IMR-90 (cell line): ENCODE measurements at regions not wholly inside any gene's neighbourhood (a gene's known extent, or its start where the extent isn't known, plus 50 kb on each side); places are given as distances from the start of the nearest gene placed in this dataset.
A peak's percentile ranks its signal among the peaks of the same experiment; 100 is the strongest.

Source experiments
- ATAC-seq: fragments of 200-7000 bp; cut with Tn5 transposase; 2 replicates; pipeline ENCODE4 v1.9.1; 2020; ENCODE audit warnings: low read depth, mild to moderate bottlenecking, moderate library complexity
- BruUV-seq: library from RNA; stranded (reverse); fragments of 400-500 nt; replicated peaks from 2 replicates; lab custom pipeline; 2021; lab: Mats Ljungman, UMichigan
- CTCF ChIA-PET: fragments of 300-600 bp; formaldehyde crosslinking; extraction: SDS; loops from one replicate; lab custom pipeline; 2021; ENCODE audit warnings: antibody characterized with exemption; lab: Yijun Ruan, JAX
- POLR2A ChIA-PET: fragments of 300-600 bp; sonication (Branson Sonifier 250); formaldehyde crosslinking; loops from one replicate; lab custom pipeline; 2022; ENCODE audit warnings: antibody characterized with exemption; ENCODE audit not compliant: unreplicated experiment; lab: Charles Lee
- DNase-seq: peaks from one replicate; pipeline ENCODE4 v3.0.0; 2013
- H2AFZ ChIP-seq: replicated peaks from 2 replicates; pipeline ENCODE3; 2013; ENCODE audit warnings: low read length, mild to moderate bottlenecking; ENCODE audit not compliant: poor library complexity
- H2AK5ac ChIP-seq: 2 replicates; pipeline ENCODE4 v1.6.1; 2013; ENCODE audit warnings: low read depth, low read length, inconsistent platforms
- H2AK9ac ChIP-seq: replicated peaks from 2 replicates; pipeline ENCODE3; 2013; ENCODE audit warnings: mild to moderate bottlenecking, low read depth, low read length, moderate library complexity; ENCODE audit not compliant: poor library complexity
- H2BK120ac ChIP-seq: 2 replicates; pipeline ENCODE4 v1.6.1; 2013; ENCODE audit warnings: low read depth, low read length, inconsistent platforms
- H2BK15ac ChIP-seq: 3 replicates; pipeline ENCODE4 v1.6.1; 2013; ENCODE audit warnings: low read depth, low read length, inconsistent platforms
- H2BK20ac ChIP-seq: 2 replicates; pipeline ENCODE4 v1.6.1; 2013; ENCODE audit warnings: low read depth, mild to moderate bottlenecking, inconsistent platforms, low read length, moderate library complexity
- H2BK5ac ChIP-seq: 2 replicates; pipeline ENCODE4 v1.6.1; 2013; ENCODE audit warnings: mild to moderate bottlenecking, low read depth, low read length, inconsistent platforms; ENCODE audit not compliant: poor library complexity, severe bottlenecking
- H3K14ac ChIP-seq: replicated peaks from 2 replicates; pipeline ENCODE4 v1.6.1; 2013; ENCODE audit warnings: low read depth, low read length, inconsistent platforms
- H3K18ac ChIP-seq: 2 replicates; pipeline ENCODE4 v1.6.1; 2013; ENCODE audit warnings: low read depth, low read length, control low read depth
- H3K23ac ChIP-seq: 2 replicates; pipeline ENCODE4 v1.6.1; 2013; ENCODE audit warnings: low read depth, low read length, inconsistent platforms
- H3K27ac ChIP-seq: 2 replicates; pipeline ENCODE4 v1.5.1; 2013; ENCODE audit warnings: mild to moderate bottlenecking, control low read depth, low read length; ENCODE audit not compliant: insufficient read depth
- H3K27me3 ChIP-seq: 2 replicates; pipeline ENCODE4 v1.6.1; 2013; ENCODE audit warnings: low read length; ENCODE audit not compliant: control insufficient read depth, insufficient read depth
- H3K36me3 ChIP-seq: 2 replicates; pipeline ENCODE4 v1.6.1; 2013; ENCODE audit warnings: low read length, mixed read lengths; ENCODE audit not compliant: control insufficient read depth, insufficient read depth
- H3K4ac ChIP-seq: 2 replicates; pipeline ENCODE4 v1.6.1; 2013; ENCODE audit warnings: low read depth, low read length, inconsistent platforms
- H3K4me1 ChIP-seq: 2 replicates; pipeline ENCODE4 v1.6.1; 2013; ENCODE audit warnings: low read length, mixed read lengths; ENCODE audit not compliant: control insufficient read depth, insufficient read depth
- H3K4me2 ChIP-seq: 2 replicates; pipeline ENCODE4 v1.6.1; 2013; ENCODE audit warnings: low read depth, mild to moderate bottlenecking, control low read depth, low read length, moderate library complexity
- H3K4me3 ChIP-seq: 2 replicates; pipeline ENCODE4 v1.5.1; 2013; ENCODE audit warnings: low read depth, mild to moderate bottlenecking, control low read depth, low read length, moderate library complexity; ENCODE audit not compliant: insufficient read depth
- H3K56ac ChIP-seq: 2 replicates; pipeline ENCODE4 v1.6.1; 2013; ENCODE audit warnings: low read length, inconsistent platforms; ENCODE audit not compliant: insufficient read depth; ENCODE audit errors: extremely low read depth
- H3K79me1 ChIP-seq, 2 experiments: 2 replicates each; pipeline ENCODE4 v1.6.1; 2013; ENCODE audit warnings: low read length in 2 of 2, inconsistent platforms in 1 of 2, low read depth in 1 of 2
- H3K9ac ChIP-seq: 2 replicates; pipeline ENCODE4 v1.6.1; 2013; ENCODE audit warnings: low read depth, low read length, control low read depth
- H3K9me1 ChIP-seq: 2 replicates; pipeline ENCODE4 v1.6.1; 2013; ENCODE audit warnings: low read length, inconsistent platforms; ENCODE audit not compliant: insufficient read depth
- H3K9me3 ChIP-seq: 2 replicates; pipeline ENCODE4 v1.6.1; 2013; ENCODE audit warnings: low read length; ENCODE audit not compliant: control insufficient read depth, insufficient read depth
- H4K20me1 ChIP-seq: 2 replicates; pipeline ENCODE4 v1.6.1; 2013; ENCODE audit warnings: low read length, inconsistent platforms; ENCODE audit not compliant: insufficient read depth
- H4K5ac ChIP-seq: 2 replicates; pipeline ENCODE4 v1.6.1; 2013; ENCODE audit warnings: mild to moderate bottlenecking, low read depth, low read length, control low read depth
- H4K8ac ChIP-seq, 2 experiments: 2 replicates each; pipeline ENCODE4 v1.6.1; 2013; ENCODE audit warnings: low read depth in 2 of 2, low read length in 2 of 2, control low read depth in 1 of 2, inconsistent platforms in 1 of 2
- H4K91ac ChIP-seq: 2 replicates; pipeline ENCODE4 v1.6.1; 2013; ENCODE audit warnings: low read depth, low read length, inconsistent platforms; ENCODE audit not compliant: insufficient read depth
- BHLHE40 ChIP-seq: fragments of 150-350 bp; IDR thresholded peaks from 2 replicates; pipeline ENCODE4 v1.6.1; 2016; ENCODE audit warnings: mild to moderate bottlenecking, low read depth, low read length
- CEBPB ChIP-seq: IDR thresholded peaks from 2 replicates; pipeline ENCODE4 v1.6.1; 2012; ENCODE audit warnings: low read depth, low read length, improper control_type of control experiment
- FOS ChIP-seq: fragments of 150-350 bp; IDR thresholded peaks from 2 replicates; pipeline ENCODE4 v1.6.1; 2016; ENCODE audit warnings: low read depth, low read length
- MAFK ChIP-seq: IDR thresholded peaks from 2 replicates; pipeline ENCODE4 v1.6.1; 2012; ENCODE audit warnings: low read depth, low read length, improper control_type of control experiment
- MAZ ChIP-seq: IDR thresholded peaks from 2 replicates; pipeline ENCODE4 v1.6.1; 2012; ENCODE audit warnings: low read depth, mild to moderate bottlenecking, low read length, improper control_type of control experiment, moderate library complexity, borderline replicate concordance
- MXI1 ChIP-seq: IDR thresholded peaks from 2 replicates; pipeline ENCODE4 v1.6.1; 2012; ENCODE audit warnings: low read depth, mild to moderate bottlenecking, low read length, moderate library complexity, borderline replicate concordance
- NFE2L2 ChIP-seq: fragments of 150-350 bp; IDR thresholded peaks from 2 replicates; pipeline ENCODE4 v1.6.1; 2016; ENCODE audit warnings: low read depth, mild to moderate bottlenecking, low read length
- POLR2A ChIP-seq: IDR thresholded peaks from 2 replicates; pipeline ENCODE4 v1.6.1; 2012; ENCODE audit warnings: mild to moderate bottlenecking, low read depth, low read length
- RAD21 ChIP-seq: IDR thresholded peaks from 2 replicates; pipeline ENCODE4 v1.6.1; 2012; ENCODE audit warnings: low read length, improper control_type of control experiment
- SMC3 ChIP-seq: fragments of 150-350 bp; IDR thresholded peaks from 2 replicates; pipeline ENCODE4 v1.6.1; 2016; ENCODE audit warnings: low read depth, mild to moderate bottlenecking, antibody characterized with exemption, low read length, moderate library complexity
- USF2 ChIP-seq: fragments of 150-350 bp; IDR thresholded peaks from 2 replicates; pipeline ENCODE4 v1.6.1; 2017; ENCODE audit warnings: mild to moderate bottlenecking, antibody characterized with exemption, low read length, low read depth
- WGBS, 2 experiments: methylation state at CpG; one replicate each; pipeline versions ENCODE4 v1.1.5 to v1.1.7; 2013; ENCODE audit warnings: missing lambda C conversion rate in 2 of 2; ENCODE audit not compliant: insufficient read length in 1 of 2; ENCODE audit errors: extremely low coverage in 2 of 2; 5-methylcytosine and 5-hydroxymethylcytosine counted together
- dilution Hi-C: fragments of 300-500 bp; cut with HindIII; formaldehyde crosslinking; loops from one replicate; pipeline ENCODE4 v1.14.3; 2018; ENCODE audit warnings: low sequenced_read_pairs; ENCODE audit not compliant: unreplicated experiment
- in situ Hi-C: fragments of 300-500 bp; cut with MboI; formaldehyde crosslinking; loops from 3 replicates; pipeline ENCODE4 v1.14.3; 2019; ENCODE audit warnings: low sequenced_read_pairs, inconsistent platforms, mixed read lengths
- intact Hi-C: fragments of 100-400 bp; cut with micrococcal nuclease; formaldehyde crosslinking; loops from 2 replicates; pipeline ENCODE4 v1.10.0; 2022

DNA sequence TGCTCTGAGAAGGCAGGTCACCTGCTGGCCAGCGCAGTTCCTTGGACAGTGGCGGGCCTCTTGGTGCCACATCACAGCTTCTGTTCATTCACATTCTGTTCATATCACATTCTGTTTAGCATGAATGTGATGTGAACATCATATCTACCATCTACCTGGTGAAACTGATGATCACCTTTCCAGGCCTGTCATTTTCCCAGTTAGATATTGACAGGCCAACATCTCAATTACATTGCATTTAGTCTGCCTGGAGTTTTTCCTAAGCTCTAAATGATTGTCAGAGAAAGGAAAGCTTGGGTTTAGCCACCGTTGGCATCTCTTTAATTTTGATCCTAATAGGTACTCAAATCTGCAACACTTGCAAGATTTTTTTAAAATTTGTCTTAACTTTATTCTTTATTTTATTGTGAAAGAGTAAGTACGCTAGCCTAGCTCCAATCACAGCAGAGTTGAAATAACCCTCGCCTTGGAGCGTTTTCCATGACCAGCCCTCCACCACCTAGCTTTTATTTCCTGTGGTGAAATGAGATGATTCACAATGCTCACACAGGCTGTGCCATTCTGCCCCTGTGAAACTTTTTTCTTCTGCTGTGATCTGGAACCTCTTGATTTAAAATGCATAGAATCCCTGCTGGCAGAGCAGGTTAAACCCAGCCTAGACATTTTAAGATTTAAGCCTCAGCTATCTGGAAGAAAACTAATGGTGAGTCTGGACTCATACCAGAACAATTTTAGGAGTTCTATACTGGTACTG, 225.0 kb downstream of the ESM1 start:
- Histone ChIP-seq H3K27me3 (no peaks in the 10 kb centered on the region), H3K14ac (peak overlapping the region; percentile 93), H2BK120ac (peak overlapping the region; percentile 99), H3K4me2 (peak overlapping the region; percentile 2; the same call in 1 of the 2 replicates), H2AFZ (no peak overlapping the region), H2BK5ac (peak overlapping the region; percentile 99), H4K8ac (peak overlapping the region; percentile 27 to 83), H3K4me1 (peaks cover 27% of the 10 kb centered on the region), H3K9me3 (no peaks in the 10 kb centered on the region), H3K56ac (peak overlapping the region; percentile 68), H3K23ac (peak overlapping the region; percentile 80; the same call in 1 of the 2 replicates), H4K91ac (peak overlapping the region; percentile 84), H3K79me1 (peaks cover 0 to 30% of the 10 kb centered on the region in 2 experiments; a peak in 2 of 4 replicates), H2BK15ac (peak overlapping the region; percentile 96; the same call in 2 of the 3 replicates), H3K27ac (peak overlapping the region; percentile 98), H2BK20ac (peak overlapping the region; percentile 98), H3K4me3 (no peak overlapping the region), H3K9ac (peak overlapping the region; percentile 14; the same call in 1 of the 2 replicates), H3K9me1 (peaks cover 30% of the 10 kb centered on the region), H2AK9ac (no peak overlapping the region), H4K20me1 (no peaks in the 10 kb centered on the region), H3K4ac (peak overlapping the region; percentile 93), H4K5ac (peak overlapping the region; percentile 70), H2AK5ac (peak overlapping the region; percentile 98), H3K18ac (peak overlapping the region; percentile 87), H3K36me3 (no peaks in the 10 kb centered on the region)
- BruUV-seq = no TSS peak
- ChIA-PET POLR2A (no interaction called here), CTCF (interaction anchor here (1.1 to 1.3 kb wide), 2 partner anchors 11 to 243 kb away, joined by 4 to 5 read pairs; partner anchors contain the start of gene SNX18)
- ATAC-seq = peak; percentile 3
- dilution Hi-C loops (no loop called here), intact Hi-C loops (loop anchor here (2.0 kb wide), 1 partner anchor 82 kb away; no protein-coding TSS in a partner anchor), in situ Hi-C loops (no loop called here)
- TF ChIP-seq MAZ = no peak
- TF ChIP-seq SMC3 = no peak
- TF ChIP-seq POLR2A = no peak
- TF ChIP-seq USF2 = no peak
- no peak for TF ChIP-seq CEBPB
- TF ChIP-seq MAFK = no peak
- TF ChIP-seq MXI1 = no peak
- TF ChIP-seq NFE2L2 = no peak
- TF ChIP-seq BHLHE40 = no peak
- TF ChIP-seq FOS = no peak; the same call in 1 of the 2 replicates
- TF ChIP-seq RAD21 = no peak
- peak; percentile 58 for DNase-seq
- WGBS, 2 experiments = no CpG with 5 or more reads among the region's 6 CpGs
